Loucy (cell line): ENCODE measurements at regions not wholly inside any gene's neighbourhood (a gene's known extent, or its start where the extent isn't known, plus 50 kb on each side); places are given as distances from the start of the nearest gene placed in this dataset.

ENCODE experiments used
- EZH2phosphoT487 ChIP-seq: fragments of 200-600 bp; IDR thresholded peaks from 2 replicates; pipeline ENCODE4 v1.6.1; 2018; ENCODE audit warnings: antibody characterized with exemption, mild to moderate bottlenecking, moderate library complexity, borderline replicate concordance
- TF ChIP-seq, protein P1 (sequence below): fragments of 200-600 bp; sonication (generic); conservative IDR thresholded peaks from 2 replicates; pipeline ENCODE4 v1.5.1; 2014; ENCODE audit warnings: mild to moderate bottlenecking, antibody characterized with exemption, low read length

DNA sequence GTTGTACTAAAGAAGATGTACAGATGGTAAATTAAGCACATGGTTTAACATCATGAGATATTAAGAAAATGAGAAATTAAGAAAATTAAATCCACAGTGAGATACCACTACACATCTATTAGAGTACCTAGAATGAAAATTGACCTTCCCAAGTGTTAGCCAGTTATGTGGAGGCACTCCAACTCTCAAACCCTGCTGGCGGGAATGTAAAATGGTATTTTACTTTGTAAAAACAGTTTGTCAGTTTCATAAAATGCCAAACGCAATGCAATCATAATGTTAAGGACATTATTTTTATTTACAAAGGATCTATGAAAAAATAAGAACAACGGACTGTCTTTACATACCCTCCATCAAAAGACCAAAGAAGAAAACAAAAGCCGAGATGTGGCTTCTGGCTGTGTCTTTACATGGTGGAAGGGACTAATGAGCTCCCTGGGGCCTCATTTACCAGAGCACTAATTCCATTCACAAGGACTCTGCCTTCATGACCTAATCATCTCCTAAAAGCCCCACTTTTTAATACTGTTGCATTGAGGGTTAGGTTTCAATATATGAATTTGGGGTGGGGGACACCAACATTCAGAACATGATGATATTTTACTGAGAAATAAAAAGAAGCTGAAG lies 1178.7 kb downstream of the AACS start:
- TF ChIP-seq, protein P1, sequence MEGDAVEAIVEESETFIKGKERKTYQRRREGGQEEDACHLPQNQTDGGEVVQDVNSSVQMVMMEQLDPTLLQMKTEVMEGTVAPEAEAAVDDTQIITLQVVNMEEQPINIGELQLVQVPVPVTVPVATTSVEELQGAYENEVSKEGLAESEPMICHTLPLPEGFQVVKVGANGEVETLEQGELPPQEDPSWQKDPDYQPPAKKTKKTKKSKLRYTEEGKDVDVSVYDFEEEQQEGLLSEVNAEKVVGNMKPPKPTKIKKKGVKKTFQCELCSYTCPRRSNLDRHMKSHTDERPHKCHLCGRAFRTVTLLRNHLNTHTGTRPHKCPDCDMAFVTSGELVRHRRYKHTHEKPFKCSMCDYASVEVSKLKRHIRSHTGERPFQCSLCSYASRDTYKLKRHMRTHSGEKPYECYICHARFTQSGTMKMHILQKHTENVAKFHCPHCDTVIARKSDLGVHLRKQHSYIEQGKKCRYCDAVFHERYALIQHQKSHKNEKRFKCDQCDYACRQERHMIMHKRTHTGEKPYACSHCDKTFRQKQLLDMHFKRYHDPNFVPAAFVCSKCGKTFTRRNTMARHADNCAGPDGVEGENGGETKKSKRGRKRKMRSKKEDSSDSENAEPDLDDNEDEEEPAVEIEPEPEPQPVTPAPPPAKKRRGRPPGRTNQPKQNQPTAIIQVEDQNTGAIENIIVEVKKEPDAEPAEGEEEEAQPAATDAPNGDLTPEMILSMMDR, result no peak
- no peak for TF ChIP-seq EZH2phosphoT487
